NB4 (cell line): ENCODE measurements at regions not wholly inside any gene's neighbourhood (a gene's known extent, or its start where the extent isn't known, plus 50 kb on each side); places are given as distances from the start of the nearest gene placed in this dataset.
"Not testable (repeated sequence)": the region's sequence is repeated elsewhere in the genome, so short reads cannot be mapped to it uniquely, and the experiment has no call there.

Experiments used
- MYC ChIP-seq: IDR thresholded peaks from 2 replicates; pipeline ENCODE4 v1.6.1; 2011; ENCODE audit warnings: low read depth, low read length
- POLR2A ChIP-seq: IDR thresholded peaks from 2 replicates; pipeline ENCODE4 v1.6.1; 2011; ENCODE audit warnings: mild to moderate bottlenecking; ENCODE audit not compliant: insufficient read length; ENCODE audit errors: extremely low read depth
- TF ChIP-seq, protein P1 (sequence below): IDR thresholded peaks from one replicate; pipeline ENCODE4 v1.5.1; 2012; ENCODE audit warnings: low read depth, low read length
- TF ChIP-seq, protein P2 (sequence below): IDR thresholded peaks from 2 replicates; pipeline ENCODE4 v1.6.1; 2011; ENCODE audit warnings: low read depth, low read length

DNA sequence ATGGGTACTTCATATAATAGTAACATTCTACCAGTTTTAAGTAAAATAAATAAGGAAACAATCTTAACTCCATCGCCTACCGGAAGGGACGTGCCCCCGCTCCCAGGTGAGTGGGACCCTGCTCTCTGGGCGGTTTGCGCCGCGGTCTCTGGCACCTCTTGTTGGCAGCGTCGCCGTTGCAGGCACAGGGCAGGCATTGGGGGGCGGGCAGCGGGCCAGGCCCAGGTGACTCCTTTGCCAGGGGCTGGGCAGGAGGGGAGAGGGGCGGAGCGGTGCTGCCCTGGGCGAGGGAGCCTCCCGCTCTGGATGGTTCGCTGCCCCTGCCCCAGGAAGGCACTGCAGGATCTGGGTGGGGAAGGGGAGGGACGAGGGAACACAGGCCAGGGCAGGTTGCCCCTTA is 55.6 kb upstream of the GPR39 start:
- TF ChIP-seq, protein P1, sequence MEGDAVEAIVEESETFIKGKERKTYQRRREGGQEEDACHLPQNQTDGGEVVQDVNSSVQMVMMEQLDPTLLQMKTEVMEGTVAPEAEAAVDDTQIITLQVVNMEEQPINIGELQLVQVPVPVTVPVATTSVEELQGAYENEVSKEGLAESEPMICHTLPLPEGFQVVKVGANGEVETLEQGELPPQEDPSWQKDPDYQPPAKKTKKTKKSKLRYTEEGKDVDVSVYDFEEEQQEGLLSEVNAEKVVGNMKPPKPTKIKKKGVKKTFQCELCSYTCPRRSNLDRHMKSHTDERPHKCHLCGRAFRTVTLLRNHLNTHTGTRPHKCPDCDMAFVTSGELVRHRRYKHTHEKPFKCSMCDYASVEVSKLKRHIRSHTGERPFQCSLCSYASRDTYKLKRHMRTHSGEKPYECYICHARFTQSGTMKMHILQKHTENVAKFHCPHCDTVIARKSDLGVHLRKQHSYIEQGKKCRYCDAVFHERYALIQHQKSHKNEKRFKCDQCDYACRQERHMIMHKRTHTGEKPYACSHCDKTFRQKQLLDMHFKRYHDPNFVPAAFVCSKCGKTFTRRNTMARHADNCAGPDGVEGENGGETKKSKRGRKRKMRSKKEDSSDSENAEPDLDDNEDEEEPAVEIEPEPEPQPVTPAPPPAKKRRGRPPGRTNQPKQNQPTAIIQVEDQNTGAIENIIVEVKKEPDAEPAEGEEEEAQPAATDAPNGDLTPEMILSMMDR: not testable (repeated sequence)
- TF ChIP-seq, protein P2, sequence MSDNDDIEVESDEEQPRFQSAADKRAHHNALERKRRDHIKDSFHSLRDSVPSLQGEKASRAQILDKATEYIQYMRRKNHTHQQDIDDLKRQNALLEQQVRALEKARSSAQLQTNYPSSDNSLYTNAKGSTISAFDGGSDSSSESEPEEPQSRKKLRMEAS: not testable (repeated sequence)
- not testable (repeated sequence) for TF ChIP-seq POLR2A, MYC
